ENCODE measurements at regions not wholly inside any gene's neighbourhood (a gene's known extent, or its start where the extent isn't known, plus 50 kb on each side); places are given as distances from the start of the nearest gene placed in this dataset.

DNA sequence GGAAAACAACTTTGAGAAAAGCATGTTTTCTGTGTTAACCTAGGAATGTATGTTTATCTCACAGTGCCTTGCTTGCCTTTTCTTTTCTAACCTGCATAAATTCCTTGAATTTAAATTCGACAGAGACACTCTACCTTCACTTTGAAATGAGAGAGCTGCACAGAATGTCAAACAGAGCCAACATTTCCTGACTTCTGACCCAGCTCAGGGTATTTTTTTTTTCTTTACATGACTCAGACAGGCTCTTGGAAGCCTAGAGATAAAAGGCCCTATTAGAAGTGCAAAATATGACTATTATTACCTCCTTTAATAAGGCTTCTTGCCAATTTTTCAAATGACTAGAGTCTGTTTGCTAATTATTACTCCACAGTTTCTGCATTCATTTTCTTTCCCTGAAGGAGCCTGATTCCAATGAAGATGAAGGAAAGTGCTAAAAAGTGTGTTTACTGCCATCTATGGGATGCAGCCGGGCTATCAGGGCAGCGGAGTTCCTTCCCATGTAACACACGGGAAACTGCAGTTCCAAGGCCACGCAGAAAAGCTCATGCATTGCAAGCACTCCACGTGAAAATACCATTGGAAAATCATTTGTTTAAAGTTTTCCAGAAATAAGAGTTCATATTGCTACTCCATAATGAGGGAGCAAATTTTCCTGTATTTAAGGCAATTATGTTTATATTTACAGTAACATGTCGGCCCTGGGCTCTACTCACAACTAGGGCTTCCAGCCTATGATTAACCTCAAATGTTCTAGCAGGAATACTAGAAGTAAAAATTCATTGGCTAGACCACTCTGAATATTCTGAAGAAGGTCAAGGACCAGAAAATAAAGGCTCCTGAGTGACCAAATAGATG, 485.6 kb downstream of the ZSWIM6 start:
- H3K9ac ChIP-seq (ENCODE audit: low read length): no peak overlapping the region
- no peaks in the 10 kb centered on the region for H4K20me1 ChIP-seq (ENCODE audit: insufficient read depth, low read length)
- no peaks in the 10 kb centered on the region for H3K36me3 ChIP-seq (replicated peaks; ENCODE audit: low read depth, low read length)
- no peak overlapping the region for H3K4me3 ChIP-seq (ENCODE audit: low read length)
- H3K79me2 ChIP-seq (ENCODE audit: low read length): no peaks in the 10 kb centered on the region
- no peak overlapping the region for H3K4me2 ChIP-seq (ENCODE audit: low read length)
- no peaks in the 10 kb centered on the region for H3K27me3 ChIP-seq (ENCODE audit: low read depth, low read length)
- no peak for TF ChIP-seq EZH2phosphoT487 (IDR thresholded peaks at IDR 0.05; ENCODE audit: low read depth)
- TF ChIP-seq, protein P1, sequence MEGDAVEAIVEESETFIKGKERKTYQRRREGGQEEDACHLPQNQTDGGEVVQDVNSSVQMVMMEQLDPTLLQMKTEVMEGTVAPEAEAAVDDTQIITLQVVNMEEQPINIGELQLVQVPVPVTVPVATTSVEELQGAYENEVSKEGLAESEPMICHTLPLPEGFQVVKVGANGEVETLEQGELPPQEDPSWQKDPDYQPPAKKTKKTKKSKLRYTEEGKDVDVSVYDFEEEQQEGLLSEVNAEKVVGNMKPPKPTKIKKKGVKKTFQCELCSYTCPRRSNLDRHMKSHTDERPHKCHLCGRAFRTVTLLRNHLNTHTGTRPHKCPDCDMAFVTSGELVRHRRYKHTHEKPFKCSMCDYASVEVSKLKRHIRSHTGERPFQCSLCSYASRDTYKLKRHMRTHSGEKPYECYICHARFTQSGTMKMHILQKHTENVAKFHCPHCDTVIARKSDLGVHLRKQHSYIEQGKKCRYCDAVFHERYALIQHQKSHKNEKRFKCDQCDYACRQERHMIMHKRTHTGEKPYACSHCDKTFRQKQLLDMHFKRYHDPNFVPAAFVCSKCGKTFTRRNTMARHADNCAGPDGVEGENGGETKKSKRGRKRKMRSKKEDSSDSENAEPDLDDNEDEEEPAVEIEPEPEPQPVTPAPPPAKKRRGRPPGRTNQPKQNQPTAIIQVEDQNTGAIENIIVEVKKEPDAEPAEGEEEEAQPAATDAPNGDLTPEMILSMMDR (IDR thresholded peaks at IDR 0.05; ENCODE audit: low read depth, low read length): peak; percentile 28; the same call in 1 of the 2 replicates
- H2AFZ ChIP-seq (ENCODE audit: low read depth, low read length): no peak overlapping the region
- H3K9me3 ChIP-seq (ENCODE audit: insufficient read depth, low read length): no peaks in the 10 kb centered on the region
- no peaks in the 10 kb centered on the region for H3K4me1 ChIP-seq (ENCODE audit: low read length)
- H3K27ac ChIP-seq (ENCODE audit: low read length): no peak overlapping the region

GRCh38 chr5:61820836-61821235, 485.2 kb upstream of the KIF2A start:
- H3K4me2 ChIP-seq (ENCODE audit: low read length): no peak overlapping the region
- H3K79me2 ChIP-seq (ENCODE audit: low read length): no peaks in the 10 kb centered on the region
- TF ChIP-seq EZH2phosphoT487 (IDR thresholded peaks at IDR 0.05; ENCODE audit: low read depth): no peak
- TF ChIP-seq, protein P1 (IDR thresholded peaks at IDR 0.05; ENCODE audit: low read depth, low read length): no peak
- H4K20me1 ChIP-seq (ENCODE audit: insufficient read depth, low read length): no peaks in the 10 kb centered on the region
- no peaks in the 10 kb centered on the region for H3K36me3 ChIP-seq (replicated peaks; ENCODE audit: low read depth, low read length)
- no peaks in the 10 kb centered on the region for H3K27me3 ChIP-seq (ENCODE audit: low read depth, low read length)
- no peaks in the 10 kb centered on the region for H3K4me1 ChIP-seq (ENCODE audit: low read length)
- no peaks in the 10 kb centered on the region for H3K9me3 ChIP-seq (ENCODE audit: insufficient read depth, low read length)
- H2AFZ ChIP-seq (ENCODE audit: low read depth, low read length): no peak overlapping the region
- H3K4me3 ChIP-seq (ENCODE audit: low read length): no peak overlapping the region
- no peak overlapping the region for H3K9ac ChIP-seq (ENCODE audit: low read length)
- no peak overlapping the region for H3K27ac ChIP-seq (ENCODE audit: low read length)

GRCh38 chr5:61821561-61821960, 484.4 kb upstream of the KIF2A start:
- H3K27me3 ChIP-seq (ENCODE audit: low read depth, low read length): no peaks in the 10 kb centered on the region
- H3K9ac ChIP-seq (ENCODE audit: low read length): no peak overlapping the region
- H3K27ac ChIP-seq (ENCODE audit: low read length): no peak overlapping the region
- H3K4me1 ChIP-seq (ENCODE audit: low read length): no peaks in the 10 kb centered on the region
- H3K4me3 ChIP-seq (ENCODE audit: low read length): no peak overlapping the region
- no peak overlapping the region for H2AFZ ChIP-seq (ENCODE audit: low read depth, low read length)
- no peaks in the 10 kb centered on the region for H3K79me2 ChIP-seq (ENCODE audit: low read length)
- H3K4me2 ChIP-seq (ENCODE audit: low read length): no peak overlapping the region
- no peaks in the 10 kb centered on the region for H4K20me1 ChIP-seq (ENCODE audit: insufficient read depth, low read length)
- H3K36me3 ChIP-seq (replicated peaks; ENCODE audit: low read depth, low read length): no peaks in the 10 kb centered on the region
- H3K9me3 ChIP-seq (ENCODE audit: insufficient read depth, low read length): no peaks in the 10 kb centered on the region
- TF ChIP-seq, protein P1 (IDR thresholded peaks at IDR 0.05; ENCODE audit: low read depth, low read length): no peak
- TF ChIP-seq EZH2phosphoT487 (IDR thresholded peaks at IDR 0.05; ENCODE audit: low read depth): no peak

DNA sequence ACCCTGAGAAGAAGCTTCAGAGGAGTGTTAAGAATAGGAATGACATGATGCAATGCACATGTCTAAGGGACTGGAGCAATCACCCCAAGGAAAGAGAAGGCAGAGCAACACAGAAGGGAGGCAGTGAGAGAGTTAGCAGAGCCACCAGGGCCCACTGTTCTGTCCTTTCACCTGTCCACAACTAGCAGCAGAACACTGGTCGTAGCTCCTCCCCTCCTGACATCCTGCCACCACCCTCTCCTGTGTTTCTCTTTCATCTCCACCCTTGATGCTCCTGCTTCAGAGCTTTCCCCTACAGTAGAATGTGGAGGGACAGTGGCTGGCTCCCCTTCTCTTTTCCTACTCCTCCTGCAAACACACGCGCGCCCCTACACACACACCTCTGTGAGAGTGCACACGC, 483.4 kb upstream of the KIF2A start:
- Histone ChIP-seq H3K27ac (ENCODE audit: low read length) (no peak overlapping the region), H3K79me2 (ENCODE audit: low read length) (no peaks in the 10 kb centered on the region), H3K4me1 (ENCODE audit: low read length) (no peaks in the 10 kb centered on the region), H3K4me3 (ENCODE audit: low read length) (no peak overlapping the region), H3K4me2 (ENCODE audit: low read length) (no peak overlapping the region), H3K9ac (ENCODE audit: low read length) (no peak overlapping the region), H4K20me1 (ENCODE audit: insufficient read depth, low read length) (no peaks in the 10 kb centered on the region), H2AFZ (ENCODE audit: low read depth, low read length) (no peak overlapping the region), H3K36me3 (replicated peaks; ENCODE audit: low read depth, low read length) (no peaks in the 10 kb centered on the region), H3K9me3 (ENCODE audit: insufficient read depth, low read length) (no peaks in the 10 kb centered on the region), H3K27me3 (ENCODE audit: low read depth, low read length) (no peaks in the 10 kb centered on the region)
- no peak for TF ChIP-seq EZH2phosphoT487 (IDR thresholded peaks at IDR 0.05; ENCODE audit: low read depth)

Data from OCI-LY3 (cell line).